Activated T-cell treated with anti-CD3 and anti-CD28 coated beads, Interleukin-2, amount 50 U/mL, for 24 hours (primary cell): ENCODE measurements at regions not wholly inside any gene's neighbourhood (a gene's known extent, or its start where the extent isn't known, plus 50 kb on each side); places are given as distances from the start of the nearest gene placed in this dataset.

Source experiments
- DNase-seq: peaks from one replicate; pipeline ENCODE4 v3.0.0-alpha.2; 2020
- H3K27ac Mint-ChIP-seq: 2 replicates; pipeline ENCODE4 v1.8.0; 2020; ENCODE audit warnings: mild to moderate bottlenecking, mixed read lengths
- H3K27me3 Mint-ChIP-seq: 2 replicates; pipeline ENCODE4 v1.8.0; 2020; ENCODE audit warnings: mixed read lengths
- H3K36me3 Mint-ChIP-seq: 2 replicates; pipeline ENCODE4 v1.8.0; 2020; ENCODE audit warnings: low read depth, mixed read lengths
- H3K4me1 Mint-ChIP-seq: 2 replicates; pipeline ENCODE4 v1.8.0; 2020; ENCODE audit warnings: low read depth, mixed read lengths
- H3K4me3 Mint-ChIP-seq: 2 replicates; pipeline ENCODE4 v1.8.0; 2020; ENCODE audit warnings: mild to moderate bottlenecking, moderate library complexity, mixed read lengths
- H3K9me3 Mint-ChIP-seq: 2 replicates; pipeline ENCODE4 v1.8.0; 2020; ENCODE audit warnings: mixed read lengths

DNA sequence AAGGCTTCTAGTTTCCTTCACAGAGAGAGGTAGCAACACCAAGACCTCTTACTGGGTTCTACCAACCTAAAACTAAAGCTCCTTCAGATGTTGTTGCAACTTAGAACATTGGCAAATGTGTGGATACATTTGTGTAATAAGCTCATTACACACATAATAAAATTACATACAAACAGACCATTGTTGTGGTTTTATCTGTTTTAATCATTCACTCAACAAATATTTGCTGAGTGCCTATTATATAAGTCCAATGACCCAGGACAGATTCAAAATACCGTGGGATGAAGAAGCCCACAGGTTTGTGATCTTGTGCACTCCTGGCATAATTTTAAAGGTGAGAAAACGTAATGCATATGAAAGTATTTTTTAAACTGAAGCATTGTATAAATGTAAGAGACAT is 160.4 kb upstream of the NPVF start:
- Mint-ChIP-seq H3K36me3 (no peaks in the 10 kb centered on the region), H3K27ac (no peak overlapping the region), H3K4me1 (no peaks in the 10 kb centered on the region), H3K27me3 (peaks cover 8% of the 10 kb centered on the region), H3K4me3 (no peak overlapping the region), H3K9me3 (no peaks in the 10 kb centered on the region)
- DNase-seq: no peak

DNA sequence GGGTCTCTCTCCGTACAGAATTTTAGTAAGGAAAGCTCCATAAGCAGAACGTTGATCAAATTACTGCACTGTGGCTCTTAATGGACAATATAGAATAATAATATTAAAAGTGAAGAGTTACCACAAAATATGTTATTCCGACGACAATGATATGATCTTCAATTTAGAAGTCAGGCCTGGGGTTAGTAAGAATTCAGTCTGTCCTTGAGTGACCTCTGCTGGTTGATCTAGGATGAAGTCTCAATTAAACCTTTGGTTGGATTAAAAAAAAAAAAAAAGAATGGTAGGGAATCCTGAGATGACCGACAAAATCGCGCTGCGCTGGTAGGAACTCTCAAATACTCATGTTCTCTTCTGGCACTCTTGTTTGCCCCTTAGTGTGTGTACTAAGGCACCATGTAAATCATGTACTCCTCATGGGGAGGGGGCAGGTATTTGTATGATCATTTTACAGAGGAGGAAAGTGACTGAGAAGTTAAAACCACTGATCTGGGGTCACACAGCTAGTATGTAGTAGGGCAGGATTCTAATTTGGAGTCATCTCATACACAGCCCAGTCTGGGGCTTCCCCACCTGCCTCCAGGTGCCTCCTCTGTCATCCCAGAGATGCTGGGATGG is 161.3 kb upstream of the NPVF start:
- H3K4me1 Mint-ChIP-seq: no peaks in the 10 kb centered on the region
- H3K4me3 Mint-ChIP-seq: no peak overlapping the region
- no peak for DNase-seq
- H3K36me3 Mint-ChIP-seq: no peaks in the 10 kb centered on the region
- peaks cover 8% of the 10 kb centered on the region for H3K27me3 Mint-ChIP-seq
- H3K27ac Mint-ChIP-seq: no peak overlapping the region
- H3K9me3 Mint-ChIP-seq: no peaks in the 10 kb centered on the region

DNA sequence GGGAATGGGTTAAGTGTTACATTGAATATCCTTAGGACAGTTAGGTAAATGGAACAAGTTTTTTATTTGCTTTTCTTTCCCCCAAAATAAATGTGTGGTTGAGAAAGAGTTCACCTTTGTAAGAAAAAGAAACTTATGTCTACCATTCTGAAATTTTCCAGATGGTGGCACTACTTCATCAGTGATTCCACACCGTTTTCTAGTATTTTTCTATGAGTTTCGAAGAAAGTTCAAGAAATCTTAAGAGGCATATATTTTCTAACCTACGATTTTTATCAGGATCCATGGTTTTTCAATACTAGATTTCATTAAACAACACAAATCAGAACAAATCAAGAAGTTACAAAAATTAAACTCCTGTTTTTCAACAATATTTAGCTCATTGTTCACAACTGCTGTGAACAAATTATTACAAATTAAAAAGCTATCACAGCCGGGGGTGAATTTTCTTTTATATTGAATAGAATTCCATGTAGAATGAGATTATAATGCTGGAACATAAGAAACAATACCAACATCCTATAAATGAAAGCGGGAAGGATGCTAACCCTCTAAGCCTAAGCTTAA is 163.1 kb upstream of the NPVF start:
- no peaks in the 10 kb centered on the region for H3K4me1 Mint-ChIP-seq
- no peaks in the 10 kb centered on the region for H3K9me3 Mint-ChIP-seq
- no peak for DNase-seq
- no peaks in the 10 kb centered on the region for H3K36me3 Mint-ChIP-seq
- H3K4me3 Mint-ChIP-seq: no peak overlapping the region
- no peak overlapping the region for H3K27ac Mint-ChIP-seq
- H3K27me3 Mint-ChIP-seq: peaks cover 8% of the 10 kb centered on the region

DNA sequence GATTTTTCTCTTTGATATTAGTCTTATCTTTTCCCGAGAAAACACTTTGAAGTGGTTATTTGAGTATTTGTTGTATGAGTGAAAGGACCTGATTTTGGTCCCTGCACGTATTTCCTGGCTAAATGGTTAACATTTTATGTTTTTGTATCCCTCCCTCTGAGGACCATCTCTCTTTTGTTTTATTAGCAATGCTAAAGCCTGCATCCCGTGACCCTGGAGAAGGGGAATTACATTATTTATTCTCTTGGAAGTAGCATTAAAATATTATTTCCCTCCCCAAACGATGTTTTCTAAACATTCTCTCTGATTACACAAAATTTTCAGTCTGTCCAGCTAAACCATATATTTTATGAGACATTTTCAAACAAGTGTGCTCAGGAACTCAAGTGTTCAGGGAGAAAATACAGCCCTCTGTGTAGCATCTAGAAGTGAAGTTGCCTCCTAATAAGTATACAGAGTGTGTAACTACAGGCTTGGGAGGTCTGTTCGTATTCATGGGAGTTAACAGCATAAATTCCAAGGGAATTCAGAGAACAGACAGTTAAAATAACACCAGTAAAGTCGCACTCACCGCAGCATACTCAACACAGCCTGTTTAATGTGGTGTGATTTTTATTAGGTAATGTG is 163.8 kb upstream of the NPVF start:
- H3K9me3 Mint-ChIP-seq: no peaks in the 10 kb centered on the region
- H3K4me3 Mint-ChIP-seq: no peak overlapping the region
- no peak for DNase-seq
- no peaks in the 10 kb centered on the region for H3K4me1 Mint-ChIP-seq
- H3K36me3 Mint-ChIP-seq: no peaks in the 10 kb centered on the region
- H3K27me3 Mint-ChIP-seq: peaks cover 8% of the 10 kb centered on the region
- H3K27ac Mint-ChIP-seq: no peak overlapping the region

DNA sequence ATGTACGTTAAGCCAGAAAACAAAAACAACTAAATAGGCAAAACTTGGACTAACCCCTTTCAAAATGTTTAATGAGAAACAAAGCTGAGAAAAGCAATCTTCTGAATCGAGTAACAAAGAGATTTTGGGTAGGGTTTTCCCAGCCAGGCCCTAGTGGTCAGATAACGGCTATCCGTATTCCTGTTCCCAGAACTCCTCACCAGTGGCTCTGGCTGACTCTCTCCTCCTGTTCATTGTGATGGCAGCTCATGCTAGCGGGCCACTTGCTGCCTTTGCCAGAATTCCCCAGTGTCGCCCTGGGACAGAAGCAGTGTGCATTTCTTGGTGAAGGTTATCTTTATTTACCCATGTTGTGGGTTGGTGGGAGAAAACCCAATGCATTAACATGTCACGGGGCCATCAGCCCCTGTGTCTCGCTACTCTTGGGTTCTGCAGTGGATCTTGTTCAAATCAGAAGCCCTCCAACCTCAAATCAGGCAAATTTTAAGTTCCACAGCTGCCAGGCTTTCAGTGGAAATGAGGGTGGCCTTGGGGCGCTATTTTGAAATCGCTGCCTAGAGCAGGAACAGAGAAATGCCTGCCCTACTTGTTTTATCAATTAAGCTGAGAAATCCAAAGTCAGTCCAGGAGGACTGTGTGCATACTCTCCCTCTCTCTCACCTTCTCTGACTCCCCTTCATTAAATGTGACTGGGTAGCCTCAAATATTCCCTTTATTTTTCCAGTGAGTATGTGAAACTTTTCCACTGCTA is 164.5 kb upstream of the NPVF start:
- no peaks in the 10 kb centered on the region for H3K9me3 Mint-ChIP-seq
- no peaks in the 10 kb centered on the region for H3K4me1 Mint-ChIP-seq
- DNase-seq: no peak
- H3K27ac Mint-ChIP-seq: no peak overlapping the region
- H3K4me3 Mint-ChIP-seq: no peak overlapping the region
- H3K36me3 Mint-ChIP-seq: no peaks in the 10 kb centered on the region
- H3K27me3 Mint-ChIP-seq: peaks cover 8% of the 10 kb centered on the region

DNA sequence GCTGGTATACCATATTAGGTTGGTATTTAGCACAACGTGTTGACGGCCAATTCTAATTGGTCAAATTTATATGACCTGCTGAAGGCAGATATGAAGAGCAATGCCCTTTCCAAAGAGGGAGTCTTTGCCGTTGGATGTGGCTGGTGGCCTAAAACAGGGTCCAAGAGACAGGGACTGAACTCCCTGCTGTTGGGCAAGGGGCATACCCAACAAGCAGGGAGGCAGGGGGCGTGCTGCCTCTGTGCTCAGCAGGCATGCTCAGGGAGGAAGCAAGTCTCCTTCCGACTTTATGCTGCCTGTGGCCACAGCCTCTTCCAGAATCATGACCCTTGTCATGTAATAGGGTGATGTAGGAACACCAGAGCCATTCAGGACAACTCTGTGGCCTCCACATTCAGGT is 167.7 kb upstream of the NPVF start:
- Mint-ChIP-seq H3K4me3 (no peak overlapping the region), H3K36me3 (no peaks in the 10 kb centered on the region), H3K4me1 (no peaks in the 10 kb centered on the region), H3K9me3 (no peaks in the 10 kb centered on the region), H3K27ac (no peak overlapping the region), H3K27me3 (peaks cover under 1% of the 10 kb centered on the region)
- DNase-seq: no peak

DNA sequence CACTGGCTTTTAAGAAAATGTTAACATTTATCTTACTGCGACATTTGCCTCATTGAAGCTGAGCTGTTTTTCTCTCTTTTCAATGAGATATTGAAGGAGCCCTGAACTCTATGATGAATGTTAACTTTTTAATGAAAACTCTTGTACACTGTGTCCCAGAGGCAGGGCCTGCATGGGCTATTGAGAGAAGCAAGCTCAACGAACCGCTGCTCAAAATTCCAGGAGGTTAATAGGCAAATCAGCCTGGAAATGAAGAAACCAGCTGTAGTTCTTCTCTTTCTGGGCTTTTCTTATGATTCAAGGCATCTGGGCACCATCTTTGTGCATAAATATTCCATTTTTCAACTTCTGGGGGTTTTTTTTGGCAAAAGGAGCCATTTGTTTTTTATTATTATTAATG is 168.4 kb upstream of the NPVF start:
- Mint-ChIP-seq H3K9me3 (no peaks in the 10 kb centered on the region), H3K27ac (no peak overlapping the region), H3K4me3 (no peak overlapping the region), H3K4me1 (no peaks in the 10 kb centered on the region), H3K27me3 (peaks cover 7% of the 10 kb centered on the region), H3K36me3 (no peaks in the 10 kb centered on the region)
- no peak for DNase-seq

DNA sequence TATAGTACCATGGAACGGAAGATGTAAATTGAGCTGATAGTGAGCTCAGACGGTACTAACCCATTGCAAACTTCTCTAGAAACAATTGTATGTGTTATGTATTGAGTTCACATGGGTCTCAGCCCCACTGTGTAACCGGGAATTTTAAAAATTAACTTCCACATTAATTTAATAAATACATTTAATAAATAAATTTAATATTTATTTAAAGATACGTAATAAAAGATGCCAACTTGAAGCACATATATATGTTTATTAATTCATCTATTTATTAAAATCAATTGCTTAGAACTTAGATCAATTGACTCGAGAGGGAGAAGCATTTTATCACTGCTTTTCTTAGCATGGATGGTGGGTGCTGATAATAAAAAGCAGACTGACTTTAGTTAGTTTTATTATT is 170.1 kb upstream of the NPVF start:
- Mint-ChIP-seq H3K36me3 (no peaks in the 10 kb centered on the region), H3K4me1 (no peaks in the 10 kb centered on the region), H3K9me3 (no peaks in the 10 kb centered on the region), H3K27me3 (peaks cover 8% of the 10 kb centered on the region), H3K4me3 (no peak overlapping the region), H3K27ac (no peak overlapping the region)
- DNase-seq: no peak

DNA sequence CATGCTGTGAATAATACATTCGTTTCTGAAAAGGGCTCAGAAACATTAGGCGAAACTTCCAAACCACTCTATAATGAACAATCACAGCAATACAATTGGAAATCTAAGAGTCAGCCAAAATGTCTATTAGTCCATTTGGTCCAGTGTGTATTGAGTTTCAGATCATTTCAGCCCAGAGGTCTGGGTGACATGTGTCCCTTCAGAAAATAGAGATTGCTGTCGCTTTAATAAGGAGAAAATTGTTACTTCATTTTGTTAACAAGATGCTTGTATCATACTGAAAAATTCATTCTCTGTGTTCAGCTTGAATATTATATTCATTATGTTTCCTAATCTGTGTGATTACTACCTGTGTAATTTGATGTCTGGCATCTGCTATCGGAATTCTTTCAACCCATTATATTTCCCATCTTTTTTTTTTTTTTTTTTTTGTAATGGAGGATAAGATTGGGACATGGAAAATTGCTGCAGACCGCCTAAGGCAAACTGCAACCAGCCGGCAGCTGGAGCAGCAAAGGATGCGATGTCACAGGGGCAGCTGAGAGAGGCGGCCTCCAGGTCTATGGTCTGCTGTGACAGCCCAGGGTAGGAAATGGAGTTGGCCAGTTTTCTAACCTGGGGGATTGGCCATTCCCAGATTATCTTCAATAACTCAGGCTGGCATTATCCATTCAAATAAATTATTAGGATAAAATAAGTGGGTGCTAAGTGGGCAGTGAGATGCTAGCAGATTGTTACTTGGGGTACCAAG is 170.9 kb upstream of the NPVF start:
- H3K36me3 Mint-ChIP-seq: no peaks in the 10 kb centered on the region
- no peak overlapping the region for H3K4me3 Mint-ChIP-seq
- H3K27me3 Mint-ChIP-seq: peaks cover 10% of the 10 kb centered on the region
- no peak for DNase-seq
- no peaks in the 10 kb centered on the region for H3K9me3 Mint-ChIP-seq
- H3K27ac Mint-ChIP-seq: no peak overlapping the region
- H3K4me1 Mint-ChIP-seq: no peaks in the 10 kb centered on the region

DNA sequence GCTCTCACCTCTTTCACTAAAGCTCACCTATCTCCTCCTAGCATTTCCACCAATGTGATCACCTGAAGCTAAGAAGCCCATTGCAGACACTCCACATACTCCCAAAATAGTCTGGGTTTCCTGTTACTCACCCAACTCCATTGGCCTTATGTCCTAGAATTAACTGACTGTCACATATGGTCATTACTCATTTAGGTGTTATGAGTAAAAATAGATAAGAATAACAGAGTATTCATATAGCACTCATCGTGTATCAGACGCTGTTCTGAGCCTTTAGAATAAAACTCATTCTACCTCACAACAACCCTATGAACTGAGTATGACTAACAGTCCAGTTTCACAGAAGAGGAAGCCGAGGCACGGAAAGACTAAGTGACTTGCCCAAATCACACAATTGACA is 174.2 kb upstream of the NPVF start:
- Mint-ChIP-seq H3K27me3 (peaks cover 20% of the 10 kb centered on the region), H3K4me1 (no peaks in the 10 kb centered on the region), H3K27ac (no peak overlapping the region), H3K9me3 (no peaks in the 10 kb centered on the region), H3K36me3 (no peaks in the 10 kb centered on the region), H3K4me3 (no peak overlapping the region)
- no peak for DNase-seq

DNA sequence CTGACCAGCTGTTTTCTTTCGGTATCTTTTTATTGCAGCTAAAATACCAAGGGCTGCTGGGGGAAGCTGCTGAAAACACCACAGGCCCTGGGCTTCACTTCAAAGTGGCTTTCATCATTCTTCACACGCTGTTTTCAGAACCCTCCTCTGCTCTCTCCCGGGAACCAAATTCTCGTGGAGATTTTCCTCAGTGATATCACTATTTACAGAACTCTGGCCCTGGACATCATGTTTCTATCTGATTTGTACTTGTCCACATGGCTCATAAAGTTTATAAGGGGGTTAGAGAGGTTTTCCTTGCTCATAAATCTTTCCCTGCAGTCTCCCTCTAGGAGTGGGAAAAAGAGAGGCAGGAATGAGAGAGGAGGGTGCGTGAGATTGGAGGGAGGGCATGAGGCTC is 177.4 kb upstream of the NPVF start:
- Mint-ChIP-seq H3K9me3 (no peaks in the 10 kb centered on the region), H3K4me1 (no peaks in the 10 kb centered on the region), H3K27me3 (peaks cover 32% of the 10 kb centered on the region), H3K27ac (no peak overlapping the region), H3K36me3 (no peaks in the 10 kb centered on the region), H3K4me3 (no peak overlapping the region)
- DNase-seq: no peak

DNA sequence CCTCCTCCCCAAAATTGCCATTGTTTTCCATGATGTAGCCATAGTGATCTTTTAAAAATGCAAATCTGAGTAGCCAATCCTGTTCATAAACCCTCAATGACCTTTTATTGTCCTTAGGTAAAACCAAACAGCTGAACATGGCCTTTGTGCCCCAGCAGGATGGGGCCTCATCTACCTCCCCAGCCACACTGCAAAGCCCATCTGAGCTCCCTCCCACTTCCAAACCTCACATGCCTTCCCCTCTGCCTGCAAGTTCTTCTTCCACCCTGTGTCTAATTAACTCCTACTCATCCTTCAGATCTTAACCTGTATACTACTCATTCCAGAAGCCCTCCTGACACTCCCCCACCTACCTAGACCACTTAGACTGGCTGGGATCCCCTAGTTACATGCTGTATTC is 178.8 kb upstream of the NPVF start:
- no peak overlapping the region for H3K27ac Mint-ChIP-seq
- H3K4me1 Mint-ChIP-seq: no peaks in the 10 kb centered on the region
- no peaks in the 10 kb centered on the region for H3K9me3 Mint-ChIP-seq
- H3K4me3 Mint-ChIP-seq: no peak overlapping the region
- peaks cover 29% of the 10 kb centered on the region for H3K27me3 Mint-ChIP-seq
- no peaks in the 10 kb centered on the region for H3K36me3 Mint-ChIP-seq
- DNase-seq: no peak

DNA sequence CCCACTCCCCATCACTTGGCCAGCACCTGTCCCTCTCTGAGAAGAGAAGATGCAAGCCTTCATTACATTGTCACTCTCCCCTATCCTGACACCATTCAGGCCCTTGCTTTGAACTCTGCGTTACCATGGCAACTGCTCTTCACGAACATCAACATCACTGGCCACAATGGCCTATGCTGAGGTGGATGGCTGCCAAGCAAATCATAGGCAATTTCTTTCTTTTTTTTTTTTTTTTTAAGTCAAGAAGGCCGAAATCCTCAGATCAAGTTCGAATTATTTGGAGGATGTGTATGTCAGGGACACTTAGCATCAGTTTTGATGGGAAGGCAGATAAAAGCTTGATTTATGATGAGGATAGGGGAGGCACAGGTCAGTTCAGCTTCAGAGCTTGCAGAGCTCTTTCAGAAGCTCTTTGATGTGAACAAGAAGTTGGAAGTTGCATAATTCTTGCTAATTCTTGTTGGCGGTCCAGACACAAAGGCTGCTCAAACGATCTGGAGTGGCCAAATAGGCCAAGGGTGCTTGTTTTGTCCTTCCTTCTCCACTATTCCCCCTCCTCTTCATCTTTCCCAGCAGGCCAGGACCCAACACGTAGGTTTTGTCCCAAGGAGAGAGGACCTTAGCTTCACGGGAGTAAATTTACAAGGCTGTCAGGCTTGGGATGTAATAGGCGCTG is 179.9 kb upstream of the NPVF start:
- Mint-ChIP-seq H3K27ac (no peak overlapping the region), H3K4me3 (no peak overlapping the region), H3K27me3 (peaks cover 32% of the 10 kb centered on the region), H3K36me3 (no peaks in the 10 kb centered on the region), H3K9me3 (no peaks in the 10 kb centered on the region), H3K4me1 (no peaks in the 10 kb centered on the region)
- no peak for DNase-seq

DNA sequence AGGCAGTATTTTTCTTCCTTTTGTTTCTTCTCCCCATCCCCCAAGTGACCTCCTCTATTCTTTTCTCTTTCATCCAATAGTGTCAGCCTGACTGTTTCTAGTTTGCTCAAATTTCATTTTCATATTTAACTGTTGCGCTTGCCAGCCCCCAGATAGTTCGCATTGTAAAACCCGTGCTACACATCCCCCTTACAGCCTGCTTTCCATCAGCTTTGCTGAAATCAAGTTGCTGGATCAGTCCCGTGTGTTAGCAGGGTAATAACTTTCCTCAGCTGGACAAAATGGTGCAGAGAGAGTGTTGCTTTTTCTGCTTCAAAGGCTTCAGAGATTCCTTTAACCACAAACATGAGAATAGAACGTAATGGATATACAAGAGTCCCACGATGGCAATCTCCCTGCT is 180.6 kb upstream of the NPVF start:
- Mint-ChIP-seq H3K4me1 (no peaks in the 10 kb centered on the region), H3K36me3 (no peaks in the 10 kb centered on the region), H3K9me3 (no peaks in the 10 kb centered on the region), H3K4me3 (no peak overlapping the region), H3K27ac (no peak overlapping the region), H3K27me3 (peaks cover 32% of the 10 kb centered on the region)
- DNase-seq: no peak
